GM23338 (cell line): ENCODE measurements at regions not wholly inside any gene's neighbourhood (a gene's known extent, or its start where the extent isn't known, plus 50 kb on each side); places are given as distances from the start of the nearest gene placed in this dataset.

Source experiments
- ATAC-seq: fragments of 200-7000 bp; cut with Tn5 transposase; 3 replicates; pipeline ENCODE4 v1.9.1; 2020
- DNase-seq: peaks from one replicate; pipeline ENCODE4 v3.0.0-alpha.2; 2015; ENCODE audit warnings: low spot score
- H2AFZ ChIP-seq: fragments of 200-600 bp; sonication (generic); 2 replicates; pipeline ENCODE4 v1.8.0; 2016; ENCODE audit warnings: antibody characterized with exemption, mild to moderate bottlenecking, moderate library complexity
- H3F3A ChIP-seq: fragments of 200-600 bp; sonication (generic); replicated peaks from 2 replicates; pipeline ENCODE4 v1.8.0; 2017; ENCODE audit warnings: antibody characterized with exemption, mixed run types, low read depth
- H3K27ac ChIP-seq: fragments of 200-600 bp; sonication (generic); 2 replicates; pipeline ENCODE4 v1.6.1; 2016; ENCODE audit warnings: low read depth
- H3K27me3 ChIP-seq: fragments of 200-600 bp; sonication (generic); 2 replicates; pipeline ENCODE4 v1.8.0; 2016; ENCODE audit warnings: mild to moderate bottlenecking, mixed run types, moderate library complexity; ENCODE audit not compliant: insufficient read depth
- H3K36me3 ChIP-seq: fragments of 200-600 bp; sonication (generic); 2 replicates; pipeline ENCODE4 v1.8.0; 2016; ENCODE audit warnings: mild to moderate bottlenecking; ENCODE audit not compliant: insufficient read depth
- H3K4me1 ChIP-seq: fragments of 200-600 bp; sonication (generic); 2 replicates; pipeline ENCODE4 v1.8.0; 2016; ENCODE audit warnings: mild to moderate bottlenecking, moderate library complexity; ENCODE audit not compliant: insufficient read depth
- H3K4me2 ChIP-seq: fragments of 200-600 bp; sonication (generic); 2 replicates; pipeline ENCODE4 v1.7.1; 2017; ENCODE audit warnings: mixed run types
- H3K4me3 ChIP-seq: fragments of 200-600 bp; sonication (generic); 2 replicates; pipeline ENCODE4 v1.6.1; 2016; ENCODE audit warnings: mixed run types
- H3K79me2 ChIP-seq: fragments of 200-600 bp; sonication (generic); replicated peaks from 2 replicates; pipeline ENCODE4 v1.8.0; 2017; ENCODE audit warnings: mild to moderate bottlenecking; ENCODE audit not compliant: insufficient read depth
- H3K9me2 ChIP-seq: fragments of 200-600 bp; sonication (generic); 2 replicates; pipeline ENCODE4 v1.8.0; 2017; ENCODE audit not compliant: insufficient read depth
- H4K20me1 ChIP-seq: fragments of 200-600 bp; sonication (generic); replicated peaks from 2 replicates; pipeline ENCODE4 v1.8.0; 2017; ENCODE audit warnings: mild to moderate bottlenecking; ENCODE audit not compliant: insufficient read depth
- H3K27ac Mint-ChIP-seq: 2 replicates; pipeline ENCODE4 v1.8.0; 2020; ENCODE audit warnings: inconsistent platforms, mild to moderate bottlenecking, moderate library complexity, mixed read lengths
- H3K27me3 Mint-ChIP-seq: 3 replicates; pipeline ENCODE4 v1.8.0; 2022; ENCODE audit warnings: low read depth, mild to moderate bottlenecking, moderate library complexity, mixed read lengths, inconsistent platforms; ENCODE audit not compliant: insufficient read depth, poor library complexity
- H3K36me3 Mint-ChIP-seq: 3 replicates; pipeline ENCODE4 v1.8.0; 2021; ENCODE audit warnings: low read depth, mild to moderate bottlenecking, inconsistent platforms, moderate library complexity, mixed read lengths
- H3K4me1 Mint-ChIP-seq: 3 replicates; pipeline ENCODE4 v1.8.0; 2020; ENCODE audit warnings: mild to moderate bottlenecking, inconsistent platforms, mixed read lengths
- H3K4me3 Mint-ChIP-seq: 3 replicates; pipeline ENCODE4 v1.8.0; 2021; ENCODE audit warnings: moderate library complexity, mild to moderate bottlenecking, inconsistent platforms, mixed read lengths
- H3K9me3 Mint-ChIP-seq: 3 replicates; pipeline ENCODE4 v1.8.0; 2020; ENCODE audit warnings: moderate library complexity, mild to moderate bottlenecking, inconsistent platforms, mixed read lengths
- CREB1 ChIP-seq: fragments of 250-450 bp; sonication (Bioruptor Pico); IDR thresholded peaks from 2 replicates; pipeline ENCODE4 v1.5.0; 2020; ENCODE audit warnings: low read depth, mild to moderate bottlenecking, moderate library complexity
- CTCF ChIP-seq, 2 experiments: fragments of 200-600 bp in 1 of 2; sonication (generic) in 1 of 2; conservative IDR thresholded peaks; 2 replicates each; pipeline versions ENCODE4 v1.5.1 to v1.6.1; 2016 to 2017; ENCODE audit warnings: antibody characterized with exemption in 2 of 2, low read depth in 2 of 2, mild to moderate bottlenecking in 2 of 2, moderate library complexity in 1 of 2
- ETS1 ChIP-seq: IDR thresholded peaks from 2 replicates; pipeline ENCODE4 v1.6.1; 2016; ENCODE audit warnings: antibody characterized with exemption
- EZH2 ChIP-seq: fragments of 200-600 bp; sonication (generic); IDR thresholded peaks from one replicate; pipeline ENCODE4 v1.8.0; 2017; ENCODE audit warnings: antibody characterized with exemption, mild to moderate bottlenecking, low read depth; ENCODE audit not compliant: unreplicated experiment
- JUNB ChIP-seq: IDR thresholded peaks from one replicate; pipeline ENCODE4 v1.6.1; 2016; ENCODE audit warnings: antibody characterized with exemption; ENCODE audit not compliant: unreplicated experiment
- NANOG ChIP-seq: IDR thresholded peaks from 2 replicates; pipeline ENCODE4 v1.6.1; 2016; ENCODE audit warnings: antibody characterized with exemption, borderline replicate concordance
- POLR2AphosphoS5 ChIP-seq: IDR thresholded peaks from 2 replicates; pipeline ENCODE4 v1.6.1; 2016; ENCODE audit warnings: antibody characterized with exemption, low read depth
- REST ChIP-seq: IDR thresholded peaks from one replicate; pipeline ENCODE4 v1.6.1; 2018; ENCODE audit warnings: antibody characterized with exemption; ENCODE audit not compliant: unreplicated experiment
- STAT1 ChIP-seq: IDR thresholded peaks from one replicate; pipeline ENCODE4 v1.6.1; 2016; ENCODE audit warnings: antibody characterized with exemption; ENCODE audit not compliant: unreplicated experiment
- ZNF114 ChIP-seq: fragments of 250-450 bp; sonication (Bioruptor Pico); IDR thresholded peaks from 2 replicates; pipeline ENCODE4 v1.5.0; 2020; ENCODE audit warnings: mild to moderate bottlenecking, moderate library complexity
- ZNF331 ChIP-seq: fragments of 250-450 bp; sonication (Bioruptor Pico); IDR thresholded peaks from 2 replicates; pipeline ENCODE4 v1.5.0; 2020; ENCODE audit warnings: low read depth, mild to moderate bottlenecking, moderate library complexity

- no peak for TF ChIP-seq REST
- no peak for TF ChIP-seq ZNF331
- TF ChIP-seq CTCF (conservative IDR thresholded peaks at IDR 0.05; ENCODE audit: low read depth in 2 of 2) = no peak
Measured at GRCh38 chr18:44149706-44150105, 531.0 kb upstream of the SETBP1 start (continued).

GRCh38 chr18:44153981-44154380, 526.7 kb upstream of the SETBP1 start:
- no peaks in the 10 kb centered on the region for H3K4me1 ChIP-seq
- no peak overlapping the region for H3K27ac Mint-ChIP-seq
- no peaks in the 10 kb centered on the region for H3K9me3 Mint-ChIP-seq
- no peak overlapping the region for H2AFZ ChIP-seq
- DNase-seq (no peak), ATAC-seq (no peak)
- no peak overlapping the region for H3K4me2 ChIP-seq
- H3K27me3 ChIP-seq = no peaks in the 10 kb centered on the region
- no peak overlapping the region for H3K27ac ChIP-seq
- H3K4me3 Mint-ChIP-seq = no peak overlapping the region
- H3K36me3 Mint-ChIP-seq = no peaks in the 10 kb centered on the region
- no peaks in the 10 kb centered on the region for H3K27me3 Mint-ChIP-seq
- no peaks in the 10 kb centered on the region for H4K20me1 ChIP-seq
- H3K4me1 Mint-ChIP-seq = no peaks in the 10 kb centered on the region
- H3K4me3 ChIP-seq = no peak overlapping the region
- no peaks in the 10 kb centered on the region for H3K9me2 ChIP-seq
- H3F3A ChIP-seq = no peaks in the 10 kb centered on the region
- no peaks in the 10 kb centered on the region for H3K79me2 ChIP-seq
- no peaks in the 10 kb centered on the region for H3K36me3 ChIP-seq
- no peak for TF ChIP-seq NANOG
- no peak for TF ChIP-seq EZH2
- no peak for TF ChIP-seq CTCF (conservative IDR thresholded peaks at IDR 0.05; ENCODE audit: low read depth in 2 of 2)
- no peak for TF ChIP-seq JUNB
- no peak for TF ChIP-seq ETS1
- no peak for TF ChIP-seq POLR2AphosphoS5
- TF ChIP-seq ZNF114 (CRISPR knock-in tag) = no peak
- TF ChIP-seq STAT1 = no peak
- no peak for TF ChIP-seq REST
- TF ChIP-seq CREB1 (CRISPR knock-in tag) = no peak
